ENCODE measurements at regions not wholly inside any gene's neighbourhood (a gene's known extent, or its start where the extent isn't known, plus 50 kb on each side); places are given as distances from the start of the nearest gene placed in this dataset.

GRCh38 chrX:46015653-46016052 lies 529.6 kb downstream of the ZNF674 start (continued):
- TF ChIP-seq ZNF878 (CRISPR knock-in tag; IDR thresholded peaks at IDR 0.05), result no peak
- TF ChIP-seq TFE3 (CRISPR knock-in tag; IDR thresholded peaks at IDR 0.05), result no peak

GRCh38 chrX:45992402-45993123 lies 552.7 kb downstream of the ZNF674 start:
- H3K27ac ChIP-seq (ENCODE audit: extremely low read length, insufficient read depth, low read length), result no peak overlapping the region
- BruUV-seq (replicated peaks), result no TSS peak
- POLR2A ChIA-PET, result no interaction called here
- CTCF ChIA-PET (ENCODE audit: low intra/inter-chr PET ratio, low total read pairs), result no interaction called here
- no peaks in the 10 kb centered on the region for H3K79me2 ChIP-seq (ENCODE audit: insufficient read depth, low read length)
- in situ Hi-C loops (cut with HindIII; ENCODE audit: extremely low pct_ligation_motif_present, low pct_unique_long_range_greater_than_20kb), result no loop called here
- no peak for DNase-seq (ENCODE audit: low spot score)
- H3K9me3 ChIP-seq (ENCODE audit: low read length), result no peaks in the 10 kb centered on the region
- no peak for ATAC-seq
- no peak overlapping the region for H3K4me3 ChIP-seq (replicated peaks in 1 of 3; ENCODE audit: insufficient read depth in 1 of 3, low read depth in 2 of 3, low read length in 3 of 3)
- TF ChIP-seq AGO1 (IDR thresholded peaks at IDR 0.05; ENCODE audit: low read depth, low read length, poor library complexity, severe bottlenecking) (no peak), ZNF549 (CRISPR knock-in tag; IDR thresholded peaks at IDR 0.05) (no peak), ZNF609 (CRISPR knock-in tag; IDR thresholded peaks at IDR 0.05; ENCODE audit: borderline replicate concordance) (no peak), ADNP (CRISPR knock-in tag; IDR thresholded peaks at IDR 0.05) (no peak), ZNF460 (CRISPR knock-in tag; IDR thresholded peaks at IDR 0.05; ENCODE audit: borderline replicate concordance) (no peak), ZBTB42 (CRISPR knock-in tag; IDR thresholded peaks at IDR 0.05) (no peak), MATR3 (CRISPR knock-in tag; IDR thresholded peaks at IDR 0.05) (no peak), ZNF512 (CRISPR knock-in tag; IDR thresholded peaks at IDR 0.05) (no peak)
- no peaks in the 10 kb centered on the region for H3K36me3 ChIP-seq (replicated peaks in 1 of 2; ENCODE audit: control insufficient read depth in 1 of 2, insufficient read depth in 2 of 2, low read length in 2 of 2)
- no peaks in the 10 kb centered on the region for H3K4me1 ChIP-seq (ENCODE audit: insufficient read depth, low read length)
- no peaks in the 10 kb centered on the region for H4K20me1 ChIP-seq (ENCODE audit: insufficient read depth, low read length)
- intact Hi-C loops (cut with micrococcal nuclease; ENCODE audit: unreplicated experiment), result no loop called here
- no peaks in the 10 kb centered on the region for H3K27me3 ChIP-seq (ENCODE audit: control insufficient read depth in 1 of 2, insufficient read depth in 2 of 2, low read length in 2 of 2)
- H3K4me2 ChIP-seq (ENCODE audit: low read depth, low read length), result no peak overlapping the region
- H3K9ac ChIP-seq (ENCODE audit: insufficient read depth, low read depth, low read length), result no peak overlapping the region
- WGBS (ENCODE audit: low lambda C conversion rate), result 3% methylated on average over 2 of the region's 2 CpGs
- H2AFZ ChIP-seq (ENCODE audit: low read length), result no peak overlapping the region
- no peak for FAIRE-seq
